Tibial artery (tissue), 4 donors: ENCODE measurements at regions not wholly inside any gene's neighbourhood (a gene's known extent, or its start where the extent isn't known, plus 50 kb on each side); places are given as distances from the start of the nearest gene placed in this dataset.

Source experiments
- DNase-seq, 2 donors: peaks; one replicate each; pipeline ENCODE4 v3.0.0-alpha.2; 2019
- H3K27ac ChIP-seq, 2 donors: fragments of 200-600 bp; sonication (generic) in 1 of 2; 1 replicate in 1 of 2; 2 replicates in 1 of 2; pipeline ENCODE4 v1.5.1; 2018 to 2019; ENCODE audit warnings: mild to moderate bottlenecking in 1 of 2
- H3K27me3 ChIP-seq, 2 donors: fragments of 200-600 bp; sonication (generic) in 1 of 2; one replicate each; pipeline versions ENCODE4 v1.5.1 to v1.6.0; 2016 to 2019
- H3K36me3 ChIP-seq, 3 donors: fragments of 200-600 bp; sonication (generic) in 2 of 3; one replicate each; pipeline ENCODE4 v1.5.1; 2016 to 2019; ENCODE audit warnings: mild to moderate bottlenecking in 2 of 3
- H3K4me1 ChIP-seq, 4 donors: fragments of 200-600 bp; sonication (generic) in 2 of 4; 1 replicate in 3 of 4; 2 replicates in 1 of 4; pipeline ENCODE4 v1.5.1; 2016 to 2019
- H3K4me3 ChIP-seq, 2 donors: fragments of 200-600 bp; sonication (generic) in 1 of 2; 1 replicate in 1 of 2; 2 replicates in 1 of 2; pipeline ENCODE4 v1.5.1; 2018 to 2019; ENCODE audit warnings: mild to moderate bottlenecking in 2 of 2
- H3K9me3 ChIP-seq, 3 donors: fragments of 200-600 bp; sonication (generic) in 1 of 3; one replicate each; pipeline ENCODE4 v1.5.1; 2016 to 2019
- intact Hi-C: fragments of 100-400 bp; cut with DNase I; formaldehyde crosslinking; loops from one replicate; pipeline ENCODE4 v1.15.0; 2023; ENCODE audit warnings: low total_unique reads
- TF ChIP-seq, protein P1 (sequence below), 2 experiments: fragments of 200-600 bp in 1 of 2; fragments of 450-650 bp in 1 of 2; IDR thresholded peaks; one replicate each; pipeline ENCODE4 v1.5.1; 2017 to 2019; ENCODE audit warnings: antibody characterized with exemption in 2 of 2, mild to moderate bottlenecking in 1 of 2, moderate library complexity in 1 of 2

DNA sequence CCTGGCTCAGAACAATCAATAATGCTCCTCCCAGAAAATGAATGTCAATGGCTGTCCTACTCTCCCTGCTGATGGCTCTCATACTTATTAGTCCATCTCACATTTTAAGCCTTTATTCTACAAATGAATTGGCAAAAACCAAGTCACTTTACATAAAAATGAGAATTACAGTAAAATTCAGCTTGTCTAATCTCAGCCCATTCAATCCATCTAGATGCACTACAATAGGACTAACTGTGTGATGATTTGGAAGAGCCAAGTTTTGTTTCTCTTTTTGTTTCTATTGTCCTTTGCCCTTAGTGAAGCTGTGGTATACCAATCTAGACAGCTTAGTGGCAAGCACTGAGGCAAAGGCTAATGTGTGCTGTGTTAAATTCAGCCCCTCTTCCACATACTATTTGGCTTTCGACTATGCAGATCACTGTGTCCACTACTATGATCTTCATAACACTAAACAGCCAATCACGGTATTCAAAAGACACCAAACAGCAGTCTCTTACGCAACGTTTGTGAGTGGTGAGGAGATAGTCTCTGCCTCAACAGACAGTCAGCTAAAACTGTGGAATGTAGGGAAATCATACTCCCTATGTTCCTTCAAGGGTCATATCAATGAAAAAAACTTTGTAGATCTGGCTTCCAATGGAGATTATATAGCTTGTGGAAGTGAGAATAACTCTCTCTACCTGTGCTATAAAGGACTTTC, 140.8 kb upstream of the ZNF462 start:
- no peak for DNase-seq
- Histone ChIP-seq H3K27ac (no peak overlapping the region), H3K27me3 (no peaks in the 10 kb centered on the region), H3K9me3 (no peaks in the 10 kb centered on the region), H3K4me1 (peaks cover 0 to 11% (median 0%) of the 10 kb centered on the region in 4 donors), H3K4me3 (no peak overlapping the region), H3K36me3 (no peaks in the 10 kb centered on the region)
- intact Hi-C loops = no loop called here
- TF ChIP-seq, protein P1, sequence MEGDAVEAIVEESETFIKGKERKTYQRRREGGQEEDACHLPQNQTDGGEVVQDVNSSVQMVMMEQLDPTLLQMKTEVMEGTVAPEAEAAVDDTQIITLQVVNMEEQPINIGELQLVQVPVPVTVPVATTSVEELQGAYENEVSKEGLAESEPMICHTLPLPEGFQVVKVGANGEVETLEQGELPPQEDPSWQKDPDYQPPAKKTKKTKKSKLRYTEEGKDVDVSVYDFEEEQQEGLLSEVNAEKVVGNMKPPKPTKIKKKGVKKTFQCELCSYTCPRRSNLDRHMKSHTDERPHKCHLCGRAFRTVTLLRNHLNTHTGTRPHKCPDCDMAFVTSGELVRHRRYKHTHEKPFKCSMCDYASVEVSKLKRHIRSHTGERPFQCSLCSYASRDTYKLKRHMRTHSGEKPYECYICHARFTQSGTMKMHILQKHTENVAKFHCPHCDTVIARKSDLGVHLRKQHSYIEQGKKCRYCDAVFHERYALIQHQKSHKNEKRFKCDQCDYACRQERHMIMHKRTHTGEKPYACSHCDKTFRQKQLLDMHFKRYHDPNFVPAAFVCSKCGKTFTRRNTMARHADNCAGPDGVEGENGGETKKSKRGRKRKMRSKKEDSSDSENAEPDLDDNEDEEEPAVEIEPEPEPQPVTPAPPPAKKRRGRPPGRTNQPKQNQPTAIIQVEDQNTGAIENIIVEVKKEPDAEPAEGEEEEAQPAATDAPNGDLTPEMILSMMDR (IDR thresholded peaks at IDR 0.05) = no peak

DNA sequence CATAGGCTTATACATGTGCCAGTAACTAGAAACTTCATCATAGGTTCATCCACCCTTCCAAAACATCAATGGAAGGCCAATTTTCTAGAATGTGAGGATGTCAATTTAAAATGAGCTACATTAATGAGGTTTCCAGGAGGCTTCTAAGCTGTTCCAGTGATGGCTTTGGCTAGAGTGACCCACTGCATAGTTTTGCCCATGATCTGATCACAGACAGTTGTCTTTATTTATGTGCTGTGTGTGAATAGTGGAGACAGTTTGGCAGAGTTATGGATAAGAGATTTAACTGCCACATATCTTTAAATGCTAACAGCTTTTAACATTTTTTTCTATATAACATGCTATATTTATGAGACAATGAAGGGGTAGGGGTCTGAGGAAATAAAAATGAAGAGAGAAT, 139.0 kb upstream of the ZNF462 start:
- TF ChIP-seq, protein P1 (IDR thresholded peaks at IDR 0.05) = no peak
- H3K36me3 ChIP-seq = no peaks in the 10 kb centered on the region
- intact Hi-C loops = no loop called here
- H3K9me3 ChIP-seq = no peaks in the 10 kb centered on the region
- H3K27me3 ChIP-seq = no peaks in the 10 kb centered on the region
- peaks cover 0 to 6% (median 0%) of the 10 kb centered on the region in 4 donors for H3K4me1 ChIP-seq
- no peak overlapping the region for H3K27ac ChIP-seq
- no peak overlapping the region for H3K4me3 ChIP-seq
- no peak for DNase-seq

DNA sequence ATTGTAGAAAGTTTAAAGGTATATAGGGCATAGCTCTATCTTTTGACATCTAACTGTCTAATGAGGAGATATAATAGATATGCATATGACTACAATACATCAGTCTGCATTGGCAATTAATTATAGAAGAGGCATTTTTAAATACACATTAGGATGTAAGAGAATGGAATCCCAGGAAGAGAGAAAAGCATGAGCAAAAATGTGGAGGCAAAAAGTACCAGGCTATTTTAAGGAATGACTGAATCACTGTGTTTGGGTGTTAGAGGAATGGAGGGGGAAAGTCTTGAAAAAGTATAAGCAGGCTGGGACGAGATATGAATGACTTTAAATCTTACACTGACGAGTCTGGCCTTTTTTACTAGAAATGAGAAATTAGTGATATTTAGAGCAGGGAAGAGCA, 138.4 kb upstream of the ZNF462 start:
- TF ChIP-seq, protein P1 (IDR thresholded peaks at IDR 0.05) = no peak
- intact Hi-C loops = no loop called here
- Histone ChIP-seq H3K36me3 (no peaks in the 10 kb centered on the region), H3K27ac (no peak overlapping the region), H3K9me3 (no peaks in the 10 kb centered on the region), H3K27me3 (no peaks in the 10 kb centered on the region), H3K4me1 (peaks cover 0 to 8% (median 0%) of the 10 kb centered on the region in 4 donors), H3K4me3 (no peak overlapping the region)
- DNase-seq = no peak

DNA sequence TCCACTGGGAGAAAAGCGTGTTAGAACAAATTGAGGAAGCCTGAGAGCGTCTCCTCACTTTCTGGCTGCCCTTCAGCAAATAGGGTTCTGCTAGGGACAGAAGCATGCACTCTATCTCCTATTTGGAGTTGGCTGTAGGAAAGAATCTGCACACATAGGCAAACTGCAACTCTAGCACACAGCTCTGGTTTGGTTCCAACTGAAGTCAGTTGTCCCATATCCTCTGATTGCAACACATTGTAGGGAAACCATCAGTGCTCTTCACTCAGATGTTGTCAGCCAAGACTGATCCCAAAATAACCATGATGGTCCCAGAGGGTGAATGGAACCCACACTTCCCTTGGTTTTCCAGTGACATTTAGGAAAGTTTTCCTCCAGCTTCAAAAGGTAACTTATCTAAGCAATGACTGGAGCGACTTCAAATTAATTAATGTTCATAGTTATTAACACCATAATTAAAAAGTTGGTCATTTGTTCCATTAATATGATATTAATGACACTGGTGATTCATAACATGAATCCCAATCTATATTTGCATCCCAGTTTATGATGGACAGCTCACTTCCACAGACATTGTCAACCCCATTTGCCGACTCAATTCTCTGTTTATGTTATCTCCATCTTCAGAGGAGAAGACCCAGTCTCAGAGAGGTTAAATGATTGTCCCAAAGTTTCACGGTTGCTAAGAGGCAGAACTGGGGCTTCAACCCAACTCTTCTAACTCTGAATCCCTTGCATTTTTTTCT, 136.7 kb upstream of the ZNF462 start:
- Histone ChIP-seq H3K27me3 (no peaks in the 10 kb centered on the region), H3K36me3 (no peaks in the 10 kb centered on the region), H3K27ac (no peak overlapping the region), H3K4me3 (no peak overlapping the region), H3K4me1 (peaks cover 0 to 8% (median 0%) of the 10 kb centered on the region in 4 donors), H3K9me3 (no peaks in the 10 kb centered on the region)
- TF ChIP-seq, protein P1 (IDR thresholded peaks at IDR 0.05) = no peak
- intact Hi-C loops = no loop called here
- no peak for DNase-seq

DNA sequence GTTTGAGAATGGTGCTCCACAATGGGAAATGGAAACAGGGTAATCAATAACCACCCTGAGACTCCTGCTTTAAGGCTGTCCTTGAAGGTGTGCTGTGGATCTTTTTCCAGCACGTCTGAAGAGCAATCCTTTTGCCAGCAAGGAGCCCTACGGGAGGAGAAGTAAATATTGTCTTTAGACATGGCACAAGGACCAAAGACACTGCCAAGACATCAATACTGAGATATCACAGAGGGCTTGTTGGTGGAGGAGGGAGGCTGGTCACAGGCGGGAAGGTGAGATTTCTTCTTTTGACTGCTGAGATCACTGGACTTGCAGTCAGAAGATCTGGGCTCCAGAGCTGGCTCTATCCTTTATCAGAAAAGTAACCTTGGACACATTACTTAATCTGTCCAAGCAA, 135.0 kb upstream of the ZNF462 start:
- H3K27me3 ChIP-seq = no peaks in the 10 kb centered on the region
- H3K27ac ChIP-seq = no peak overlapping the region
- intact Hi-C loops = no loop called here
- TF ChIP-seq, protein P1 (IDR thresholded peaks at IDR 0.05) = no peak
- no peaks in the 10 kb centered on the region for H3K9me3 ChIP-seq
- no peak for DNase-seq
- H3K4me3 ChIP-seq = no peak overlapping the region
- no peaks in the 10 kb centered on the region for H3K36me3 ChIP-seq
- H3K4me1 ChIP-seq = peaks cover 0 to 8% (median 0%) of the 10 kb centered on the region in 4 donors
